ENCODE measurements at regions not wholly inside any gene's neighbourhood (a gene's known extent, or its start where the extent isn't known, plus 50 kb on each side); places are given as distances from the start of the nearest gene placed in this dataset.

DNA sequence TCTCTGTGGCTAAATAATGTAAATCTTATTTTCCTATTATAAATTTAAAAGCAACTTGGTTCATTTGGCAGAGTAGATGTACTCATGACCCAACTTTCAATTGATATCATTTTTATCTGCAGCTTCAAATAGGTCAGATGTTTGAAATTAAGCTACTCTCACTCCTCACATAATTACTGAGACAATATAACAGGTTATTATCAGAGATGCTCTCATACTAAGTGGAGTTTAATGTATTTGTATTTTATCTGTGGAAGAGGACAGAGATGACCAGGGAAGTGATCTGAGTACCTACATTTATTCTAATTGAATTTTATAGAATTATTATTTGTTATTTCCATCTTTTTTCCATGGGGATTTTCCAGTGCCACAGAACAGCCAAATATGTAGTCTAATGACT lies 177.4 kb upstream of the PRLR start:
- Histone ChIP-seq H2BK20ac (ENCODE audit: low read length) (no peak overlapping the region), H4K91ac (replicated peaks; ENCODE audit: insufficient read length, low read length) (no peak overlapping the region), H3K4me1 (replicated peaks in 1 of 4; ENCODE audit: control insufficient read depth in 3 of 4, insufficient read depth in 4 of 4, low read length in 3 of 4) (no peaks in the 10 kb centered on the region), H3K79me1 (ENCODE audit: low read depth, low read length) (no peaks in the 10 kb centered on the region), H2BK5ac (ENCODE audit: low read depth, low read length) (no peak overlapping the region), H3K9me3 (ENCODE audit: insufficient read depth in 2 of 2, low read depth in 1 of 2, low read length in 1 of 2) (no peaks in the 10 kb centered on the region), H2BK120ac (replicated peaks; ENCODE audit: low read depth, low read length) (no peak overlapping the region), H3K18ac (ENCODE audit: extremely low read depth, low read length) (no peak overlapping the region), H3K4ac (replicated peaks; ENCODE audit: insufficient read length, low read depth, low read length) (no peak overlapping the region), H3K27ac (ENCODE audit: low read depth, low read length) (no peak overlapping the region), H3K23me2 (ENCODE audit: low read depth, low read length) (no peaks in the 10 kb centered on the region), H3K14ac (ENCODE audit: insufficient read length) (no peak overlapping the region), H3K4me2 (ENCODE audit: insufficient read depth in 1 of 2, low read depth in 2 of 2, low read length in 2 of 2) (no peak overlapping the region), H3K4me3 (ENCODE audit: extremely low read depth in 1 of 4, insufficient read depth in 2 of 4, low read depth in 3 of 4, low read length in 4 of 4) (no peak overlapping the region), H3K27me3 (replicated peaks in 1 of 4; ENCODE audit: control insufficient read depth in 3 of 4, extremely low read depth in 1 of 4, insufficient read depth in 3 of 4, low read length in 3 of 4) (no peaks in the 10 kb centered on the region), H3K23ac (ENCODE audit: insufficient read length) (no peak overlapping the region), H4K5ac (ENCODE audit: insufficient read length, low read depth, low read length) (no peak overlapping the region), H4K8ac (ENCODE audit: extremely low read depth, insufficient read depth, low read length) (no peak overlapping the region), H3K9ac (replicated peaks in 1 of 4; ENCODE audit: extremely low read depth in 1 of 4, low read depth in 3 of 4, low read length in 3 of 4) (no peak overlapping the region), H4K20me1 (replicated peaks in 1 of 2; ENCODE audit: control insufficient read depth in 1 of 2, insufficient read depth in 2 of 2, low read length in 2 of 2) (no peaks in the 10 kb centered on the region), H2BK12ac (ENCODE audit: low read depth, low read length) (no peak overlapping the region), H2BK15ac (ENCODE audit: low read length) (no peak overlapping the region), H3K36me3 (ENCODE audit: control insufficient read depth in 2 of 4, insufficient read depth in 4 of 4, low read length in 3 of 4) (no peaks in the 10 kb centered on the region), H2AK5ac (ENCODE audit: low read depth, low read length) (no peak overlapping the region), H3K79me2 (ENCODE audit: control insufficient read depth in 1 of 2, insufficient read depth in 2 of 2, low read length in 2 of 2) (no peaks in the 10 kb centered on the region), H2AFZ (ENCODE audit: low read length) (no peak overlapping the region), H3K56ac (replicated peaks; ENCODE audit: insufficient read length, low read depth, low read length) (no peak overlapping the region)
- ChIA-PET POLR2A (ENCODE audit: partially characterized antibody) (no interaction called here), CTCF (ENCODE audit: partially characterized antibody) (no interaction called here)
- FAIRE-seq (no peak), DNase-seq (ENCODE audit: low read depth in 1 of 2, low spot score in 2 of 2) (no peak)
- TF ChIP-seq, protein P1, sequence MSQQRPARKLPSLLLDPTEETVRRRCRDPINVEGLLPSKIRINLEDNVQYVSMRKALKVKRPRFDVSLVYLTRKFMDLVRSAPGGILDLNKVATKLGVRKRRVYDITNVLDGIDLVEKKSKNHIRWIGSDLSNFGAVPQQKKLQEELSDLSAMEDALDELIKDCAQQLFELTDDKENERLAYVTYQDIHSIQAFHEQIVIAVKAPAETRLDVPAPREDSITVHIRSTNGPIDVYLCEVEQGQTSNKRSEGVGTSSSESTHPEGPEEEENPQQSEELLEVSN (IDR thresholded peaks at IDR 0.05), result no peak
- TF ChIP-seq CHD2 (IDR thresholded peaks at IDR 0.05; ENCODE audit: low read length), result no peak
- no peak for TF ChIP-seq HDAC6 (IDR thresholded peaks at IDR 0.05; ENCODE audit: low read depth, low read length)
- no peak for TF ChIP-seq JUND (IDR thresholded peaks at IDR 0.05; ENCODE audit: low read length)
- no peak for TF ChIP-seq POLR2AphosphoS5 (IDR thresholded peaks at IDR 0.05; ENCODE audit: low read depth, low read length)
- no peak for TF ChIP-seq NANOG (IDR thresholded peaks at IDR 0.05; ENCODE audit: insufficient read depth, low read depth, low read length, poor library complexity, severe bottlenecking)
- no peak for TF ChIP-seq TEAD4 (IDR thresholded peaks at IDR 0.05; ENCODE audit: low read depth, low read length)
- TF ChIP-seq GTF2F1 (IDR thresholded peaks at IDR 0.05; ENCODE audit: borderline replicate concordance, low read depth, low read length), result no peak
- TF ChIP-seq SP2 (IDR thresholded peaks at IDR 0.05; ENCODE audit: low read length), result no peak
- TF ChIP-seq CBX5 (IDR thresholded peaks at IDR 0.05; ENCODE audit: low read depth, low read length), result no peak
- TF ChIP-seq SIRT6 (IDR thresholded peaks at IDR 0.05; ENCODE audit: low read length), result no peak

Measured in H1 (cell line).